ENCODE measurements at regions not wholly inside any gene's neighbourhood (a gene's known extent, or its start where the extent isn't known, plus 50 kb on each side); places are given as distances from the start of the nearest gene placed in this dataset.

- no peak for DNase-seq
These were observed 154.6 kb upstream of the TSHZ2 start for GRCh38 chr20:52817511-52817910.

GRCh38 chr20:52814371-52814770 is 157.8 kb upstream of the TSHZ2 start:
- DNase-seq: no peak

- DNase-seq: no peak
These were observed 159.8 kb upstream of the TSHZ2 start for GRCh38 chr20:52812231-52812847.

GRCh38 chr20:52809003-52809402 is 163.2 kb upstream of the TSHZ2 start:
- no peak for DNase-seq

- no peak for DNase-seq
These were observed 165.2 kb upstream of the TSHZ2 start for GRCh38 chr20:52806918-52807317.

- DNase-seq: no peak
These were observed 166.3 kb upstream of the TSHZ2 start for GRCh38 chr20:52805843-52806242.

GRCh38 chr20:52805296-52805571 is 166.9 kb upstream of the TSHZ2 start:
- DNase-seq: peak in 2 of 3 experiments; percentile 57 to 90

- DNase-seq: no peak
These were observed 167.5 kb upstream of the TSHZ2 start for GRCh38 chr20:52804497-52805295.

- no peak for DNase-seq
These were observed 170.5 kb upstream of the TSHZ2 start for GRCh38 chr20:52801628-52802006.

GRCh38 chr20:52800734-52801627 is 171.2 kb upstream of the TSHZ2 start:
- no peak for DNase-seq

GRCh38 chr20:52799130-52799529 is 173.0 kb upstream of the TSHZ2 start:
- DNase-seq: no peak

GRCh38 chr20:52798124-52798523 is 174.0 kb upstream of the TSHZ2 start:
- no peak for DNase-seq

- no peak for DNase-seq
These were observed 177.3 kb upstream of the TSHZ2 start for GRCh38 chr20:52794853-52795252.

GRCh38 chr20:52793339-52793963 is 178.7 kb upstream of the TSHZ2 start:
- no peak for DNase-seq

GRCh38 chr20:52791091-52791490 is 181.1 kb upstream of the TSHZ2 start:
- no peak for DNase-seq

GRCh38 chr20:52789716-52790115 is 182.4 kb upstream of the TSHZ2 start:
- no peak for DNase-seq

- DNase-seq: no peak
These were observed 184.2 kb upstream of the TSHZ2 start for GRCh38 chr20:52787962-52788361.

- DNase-seq: no peak
These were observed 184.9 kb upstream of the TSHZ2 start for GRCh38 chr20:52787216-52787615.

- DNase-seq: peak in 1 of 3 experiments; percentile 21
These were observed 186.5 kb upstream of the TSHZ2 start for GRCh38 chr20:52785679-52786078.

- peak in 1 of 3 experiments; percentile 14 for DNase-seq
These were observed 188.4 kb upstream of the TSHZ2 start for GRCh38 chr20:52783769-52784168.

- DNase-seq: no peak
These were observed 191.7 kb upstream of the TSHZ2 start for GRCh38 chr20:52780462-52780861.

GRCh38 chr20:52779125-52779524 is 193.0 kb upstream of the TSHZ2 start:
- DNase-seq: no peak

GRCh38 chr20:52777171-52777570 is 195.0 kb upstream of the TSHZ2 start:
- DNase-seq: no peak

All from NCI-H1417 (cell line).